ENCODE measurements at regions not wholly inside any gene's neighbourhood (a gene's known extent, or its start where the extent isn't known, plus 50 kb on each side); places are given as distances from the start of the nearest gene placed in this dataset.

DNA sequence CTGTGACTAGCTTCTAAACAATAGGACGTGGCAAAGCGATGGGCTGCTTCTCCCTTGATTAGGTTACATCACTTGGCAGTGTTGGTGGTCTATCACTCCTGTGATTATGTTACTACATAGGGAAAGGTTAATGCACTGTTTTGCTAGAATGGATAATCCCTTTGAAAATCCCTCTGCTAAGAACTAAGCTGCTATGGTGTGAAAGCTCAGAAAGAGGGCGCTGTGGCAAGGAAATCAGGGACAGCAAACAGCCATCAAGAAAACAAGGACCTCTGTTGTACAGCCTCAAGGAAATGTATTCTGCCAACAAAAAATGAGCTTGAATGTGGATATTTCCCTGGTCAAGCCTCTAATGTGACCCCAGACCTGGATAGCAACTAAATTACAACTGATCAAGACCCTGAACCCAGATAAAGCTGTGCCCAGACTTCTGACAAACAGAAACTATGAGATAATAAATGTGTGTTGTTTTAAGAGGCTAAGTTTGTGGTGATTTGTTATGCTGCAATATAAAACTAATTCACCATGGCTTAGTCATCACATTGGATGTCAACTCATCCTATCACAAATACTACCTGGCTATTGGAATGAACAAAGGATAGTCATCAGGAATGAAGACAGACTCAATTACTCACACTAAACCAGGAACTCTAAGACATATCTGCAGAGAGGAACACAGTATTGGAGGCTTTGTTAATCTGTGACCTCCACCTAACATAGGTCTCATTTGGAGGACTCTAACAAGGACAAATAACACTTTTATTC, 1215.9 kb downstream of the EFNA5 start:
- DNase-seq (ENCODE audit: low spot score) = peak; percentile 40
- TF ChIP-seq EZH2phosphoT487 (IDR thresholded peaks at IDR 0.05; ENCODE audit: low read depth, severe bottlenecking, unreplicated experiment) = no peak
- TF ChIP-seq, protein P1, sequence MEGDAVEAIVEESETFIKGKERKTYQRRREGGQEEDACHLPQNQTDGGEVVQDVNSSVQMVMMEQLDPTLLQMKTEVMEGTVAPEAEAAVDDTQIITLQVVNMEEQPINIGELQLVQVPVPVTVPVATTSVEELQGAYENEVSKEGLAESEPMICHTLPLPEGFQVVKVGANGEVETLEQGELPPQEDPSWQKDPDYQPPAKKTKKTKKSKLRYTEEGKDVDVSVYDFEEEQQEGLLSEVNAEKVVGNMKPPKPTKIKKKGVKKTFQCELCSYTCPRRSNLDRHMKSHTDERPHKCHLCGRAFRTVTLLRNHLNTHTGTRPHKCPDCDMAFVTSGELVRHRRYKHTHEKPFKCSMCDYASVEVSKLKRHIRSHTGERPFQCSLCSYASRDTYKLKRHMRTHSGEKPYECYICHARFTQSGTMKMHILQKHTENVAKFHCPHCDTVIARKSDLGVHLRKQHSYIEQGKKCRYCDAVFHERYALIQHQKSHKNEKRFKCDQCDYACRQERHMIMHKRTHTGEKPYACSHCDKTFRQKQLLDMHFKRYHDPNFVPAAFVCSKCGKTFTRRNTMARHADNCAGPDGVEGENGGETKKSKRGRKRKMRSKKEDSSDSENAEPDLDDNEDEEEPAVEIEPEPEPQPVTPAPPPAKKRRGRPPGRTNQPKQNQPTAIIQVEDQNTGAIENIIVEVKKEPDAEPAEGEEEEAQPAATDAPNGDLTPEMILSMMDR (IDR thresholded peaks at IDR 0.05; ENCODE audit: poor library complexity) = peak; percentile 44
- Histone ChIP-seq H3K4me1 (ENCODE audit: insufficient read depth) (no peaks in the 10 kb centered on the region), H3K4me3 (no peak overlapping the region), H3K9me3 (ENCODE audit: low read depth) (no peaks in the 10 kb centered on the region), H3K27ac (no peak overlapping the region), H3K79me2 (no peaks in the 10 kb centered on the region), H2AFZ (no peak overlapping the region), H3K27me3 (no peaks in the 10 kb centered on the region), H3K36me3 (replicated peaks; ENCODE audit: insufficient read depth, low read depth) (no peaks in the 10 kb centered on the region), H3K9me2 (replicated peaks; ENCODE audit: insufficient read depth) (no peaks in the 10 kb centered on the region), H4K20me1 (ENCODE audit: insufficient read depth, poor library complexity, severe bottlenecking) (no peaks in the 10 kb centered on the region), H3K4me2 (no peak overlapping the region)
- 35% methylated on average over 3 of the region's 3 CpGs for WGBS (ENCODE audit: low lambda C conversion rate, missing lambda C conversion rate)

DNA sequence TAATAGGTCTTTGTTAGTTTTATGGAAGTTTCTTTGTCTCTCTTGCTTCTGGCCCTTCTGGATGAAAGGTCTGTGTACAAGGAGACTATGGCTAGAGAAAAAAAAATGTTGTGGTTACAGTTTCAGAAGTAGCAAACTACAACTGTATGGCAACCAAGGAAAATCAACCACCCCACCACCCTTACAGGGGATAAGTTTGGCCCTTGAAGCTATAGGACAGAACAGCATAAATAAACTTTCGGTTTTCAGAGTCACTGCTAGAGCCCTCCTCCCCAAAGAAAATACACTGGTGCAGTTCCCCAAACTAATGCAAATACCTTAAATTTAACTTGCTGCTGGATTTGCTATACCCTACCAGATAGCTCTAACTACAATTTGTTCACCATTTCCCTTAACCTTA, 1216.7 kb downstream of the EFNA5 start:
- DNase-seq (ENCODE audit: low spot score) = no peak
- TF ChIP-seq EZH2phosphoT487 (IDR thresholded peaks at IDR 0.05; ENCODE audit: low read depth, severe bottlenecking, unreplicated experiment) (no peak), EZH2 (IDR thresholded peaks at IDR 0.05; ENCODE audit: borderline replicate concordance) (no peak)
- TF ChIP-seq, protein P1 (IDR thresholded peaks at IDR 0.05; ENCODE audit: poor library complexity) = no peak
- H3K4me1 ChIP-seq (ENCODE audit: insufficient read depth) = no peaks in the 10 kb centered on the region
- no peaks in the 10 kb centered on the region for H3K79me2 ChIP-seq
- H2AFZ ChIP-seq = no peak overlapping the region
- no peaks in the 10 kb centered on the region for H4K20me1 ChIP-seq (ENCODE audit: insufficient read depth, poor library complexity, severe bottlenecking)
- H3K36me3 ChIP-seq (replicated peaks; ENCODE audit: insufficient read depth, low read depth) = no peaks in the 10 kb centered on the region
- no peak overlapping the region for H3K27ac ChIP-seq
- no peaks in the 10 kb centered on the region for H3K27me3 ChIP-seq
- no peak overlapping the region for H3K4me3 ChIP-seq
- H3K9me3 ChIP-seq (ENCODE audit: low read depth) = no peaks in the 10 kb centered on the region
- 100% methylated on average over 1 of the region's 1 CpG for WGBS (ENCODE audit: low lambda C conversion rate, missing lambda C conversion rate)
- no peaks in the 10 kb centered on the region for H3K9me2 ChIP-seq (replicated peaks; ENCODE audit: insufficient read depth)
- no peak overlapping the region for H3K4me2 ChIP-seq

DNA sequence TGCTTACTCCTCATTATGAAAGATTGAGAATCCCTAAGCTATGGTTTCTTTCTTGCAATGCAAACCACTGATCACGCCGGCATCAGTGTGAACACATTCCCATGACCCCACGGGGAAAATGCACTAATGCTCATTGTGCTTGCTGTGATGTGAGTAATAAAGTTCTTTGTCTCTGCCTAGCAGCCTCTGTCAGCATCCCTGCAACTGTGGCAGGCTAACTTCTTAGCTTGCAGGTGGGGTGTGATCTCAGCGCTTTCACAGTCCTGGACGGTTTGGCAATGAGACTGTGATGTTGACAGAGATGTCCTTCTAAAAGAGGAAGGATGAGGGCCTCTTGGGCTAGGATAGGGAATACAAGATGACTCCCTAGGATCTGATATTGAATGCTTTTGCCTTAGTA, 1218.7 kb downstream of the EFNA5 start:
- 28% methylated on average over 5 of the region's 5 CpGs for WGBS (ENCODE audit: low lambda C conversion rate, missing lambda C conversion rate)
- Histone ChIP-seq H3K4me1 (ENCODE audit: insufficient read depth) (no peaks in the 10 kb centered on the region), H2AFZ (peak overlapping the region; percentile 33)

More for the DNA sequence above, 1218.7 kb downstream of the EFNA5 start:
- Histone ChIP-seq H3K27me3 (no peaks in the 10 kb centered on the region), H3K36me3 (replicated peaks; ENCODE audit: insufficient read depth, low read depth) (no peaks in the 10 kb centered on the region), H3K4me3 (no peak overlapping the region), H3K79me2 (no peaks in the 10 kb centered on the region), H4K20me1 (ENCODE audit: insufficient read depth, poor library complexity, severe bottlenecking) (no peaks in the 10 kb centered on the region), H3K9me3 (ENCODE audit: low read depth) (no peaks in the 10 kb centered on the region), H3K27ac (no peak overlapping the region), H3K9me2 (replicated peaks; ENCODE audit: insufficient read depth) (no peaks in the 10 kb centered on the region), H3K4me2 (peak overlapping the region; percentile 32)
- peak; percentile 6 for DNase-seq (ENCODE audit: low spot score)
- TF ChIP-seq EZH2 (IDR thresholded peaks at IDR 0.05; ENCODE audit: borderline replicate concordance) (no peak), EZH2phosphoT487 (IDR thresholded peaks at IDR 0.05; ENCODE audit: low read depth, severe bottlenecking, unreplicated experiment) (no peak)
- TF ChIP-seq, protein P1 (IDR thresholded peaks at IDR 0.05; ENCODE audit: poor library complexity) = no peak
